ENCODE measurements at regions not wholly inside any gene's neighbourhood (a gene's known extent, or its start where the extent isn't known, plus 50 kb on each side); places are given as distances from the start of the nearest gene placed in this dataset.

DNA sequence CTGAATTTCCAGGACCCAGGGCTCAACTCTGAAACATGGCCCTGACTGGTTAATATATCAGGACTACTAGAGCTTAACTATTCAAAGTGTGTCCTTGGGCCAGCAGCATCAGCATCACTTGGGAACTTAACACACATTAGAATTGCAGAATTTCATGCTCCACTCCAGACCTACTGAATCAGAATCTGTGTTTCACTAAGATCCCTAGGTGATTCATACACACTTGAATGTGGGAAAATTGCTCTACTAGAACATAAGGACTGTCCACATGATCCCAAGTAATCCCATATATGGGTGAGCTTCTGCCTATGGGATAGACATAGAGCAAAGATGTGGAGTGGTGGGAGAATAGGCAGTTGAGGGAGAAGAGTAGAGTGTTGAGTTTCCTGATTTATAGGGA is 192.5 kb upstream of the CLNK start:
- no peak overlapping the region for H2AFZ ChIP-seq
- ChIA-PET CTCF (no interaction called here), POLR2A (ENCODE audit: unreplicated experiment) (no interaction called here)
- H3F3A ChIP-seq (ENCODE audit: insufficient read depth, low read depth): no peaks in the 10 kb centered on the region
- no peak overlapping the region for H3K4me2 ChIP-seq
- no peak overlapping the region for H3K27ac ChIP-seq
- no peaks in the 10 kb centered on the region for H4K20me1 ChIP-seq (ENCODE audit: insufficient read depth)
- intact Hi-C loops (cut with micrococcal nuclease; ENCODE audit: unreplicated experiment): no loop called here
- no peak overlapping the region for H3K4me3 ChIP-seq
- no peaks in the 10 kb centered on the region for H3K4me1 ChIP-seq (replicated peaks; ENCODE audit: insufficient read depth)
- no peaks in the 10 kb centered on the region for H3K36me3 ChIP-seq (ENCODE audit: low read depth)
- H3K79me2 ChIP-seq (ENCODE audit: low read depth): no peaks in the 10 kb centered on the region
- TF ChIP-seq CTCF (conservative IDR thresholded peaks at IDR 0.05): no peak
- no peak for TF ChIP-seq EZH2 (IDR thresholded peaks at IDR 0.05; ENCODE audit: low read depth)
- DNase-seq: no peak
- H3K9me2 ChIP-seq (ENCODE audit: insufficient read depth): no peaks in the 10 kb centered on the region
- H3K27me3 ChIP-seq (ENCODE audit: insufficient read depth, low read depth): no peaks in the 10 kb centered on the region
- BruUV-seq (replicated peaks): no TSS peak
- H3K9me3 ChIP-seq (ENCODE audit: insufficient read depth, low read depth): no peaks in the 10 kb centered on the region

- CTCF ChIA-PET: no interaction called here
- intact Hi-C loops (cut with micrococcal nuclease; ENCODE audit: unreplicated experiment): no loop called here
Observed at GRCh38 chr4:10875144-10875799, 190.7 kb upstream of the CLNK start.

DNA sequence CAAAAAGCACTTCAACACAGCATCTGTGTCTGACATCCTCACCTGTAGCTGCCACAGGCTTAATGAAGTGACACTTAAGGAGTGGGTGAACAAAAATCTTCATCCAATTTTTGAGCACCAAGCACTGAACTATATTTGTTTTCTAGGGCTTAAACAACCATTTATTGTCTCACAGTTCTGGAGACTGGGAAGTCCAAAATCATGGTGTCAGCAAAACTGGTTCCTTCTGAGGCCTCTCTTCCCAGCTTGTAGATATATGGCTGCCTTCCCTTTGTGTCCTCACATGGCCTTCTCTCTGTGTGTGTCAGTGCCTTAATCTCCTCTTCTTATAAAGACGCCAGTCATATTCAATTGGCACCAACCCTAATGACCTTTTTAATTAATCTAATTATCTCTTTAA is 189.2 kb upstream of the CLNK start:
- no peaks in the 10 kb centered on the region for H3K9me2 ChIP-seq (ENCODE audit: insufficient read depth)
- H3K9me3 ChIP-seq (ENCODE audit: insufficient read depth, low read depth): no peaks in the 10 kb centered on the region
- no peaks in the 10 kb centered on the region for H3K27me3 ChIP-seq (ENCODE audit: insufficient read depth, low read depth)
- H3K27ac ChIP-seq: no peak overlapping the region
- H4K20me1 ChIP-seq (ENCODE audit: insufficient read depth): no peaks in the 10 kb centered on the region
- no peaks in the 10 kb centered on the region for H3F3A ChIP-seq (ENCODE audit: insufficient read depth, low read depth)
- H3K36me3 ChIP-seq (ENCODE audit: low read depth): no peaks in the 10 kb centered on the region
- no TSS peak for BruUV-seq (replicated peaks)
- H3K4me1 ChIP-seq (replicated peaks; ENCODE audit: insufficient read depth): no peaks in the 10 kb centered on the region
- ChIA-PET POLR2A (ENCODE audit: unreplicated experiment) (no interaction called here), CTCF (no interaction called here)
- no peak for TF ChIP-seq EZH2 (IDR thresholded peaks at IDR 0.05; ENCODE audit: low read depth)
- TF ChIP-seq CTCF (conservative IDR thresholded peaks at IDR 0.05): no peak
- intact Hi-C loops (cut with micrococcal nuclease; ENCODE audit: unreplicated experiment): no loop called here
- no peak for DNase-seq
- no peak overlapping the region for H3K4me2 ChIP-seq
- no peaks in the 10 kb centered on the region for H3K79me2 ChIP-seq (ENCODE audit: low read depth)
- H2AFZ ChIP-seq: no peak overlapping the region
- no peak overlapping the region for H3K4me3 ChIP-seq

More at GRCh38 chr4:10875144-10875799, 190.7 kb upstream of the CLNK start:
- BruUV-seq (replicated peaks): no TSS peak
- POLR2A ChIA-PET (ENCODE audit: unreplicated experiment): no interaction called here
- Histone ChIP-seq H3K9me2 (ENCODE audit: insufficient read depth) (no peaks in the 10 kb centered on the region), H3K4me1 (replicated peaks; ENCODE audit: insufficient read depth) (no peaks in the 10 kb centered on the region), H3K4me2 (no peak overlapping the region), H3K27me3 (ENCODE audit: insufficient read depth, low read depth) (no peaks in the 10 kb centered on the region), H3F3A (ENCODE audit: insufficient read depth, low read depth) (no peaks in the 10 kb centered on the region), H3K79me2 (ENCODE audit: low read depth) (no peaks in the 10 kb centered on the region), H3K36me3 (ENCODE audit: low read depth) (no peaks in the 10 kb centered on the region), H3K9me3 (ENCODE audit: insufficient read depth, low read depth) (no peaks in the 10 kb centered on the region), H4K20me1 (ENCODE audit: insufficient read depth) (no peaks in the 10 kb centered on the region), H2AFZ (no peak overlapping the region), H3K27ac (no peak overlapping the region), H3K4me3 (no peak overlapping the region)
- no peak for TF ChIP-seq EZH2 (IDR thresholded peaks at IDR 0.05; ENCODE audit: low read depth)
- TF ChIP-seq CTCF (conservative IDR thresholded peaks at IDR 0.05): no peak
- DNase-seq: no peak
